Duodenal mucosa (tissue), 2 donors: ENCODE measurements at regions not wholly inside any gene's neighbourhood (a gene's known extent, or its start where the extent isn't known, plus 50 kb on each side); places are given as distances from the start of the nearest gene placed in this dataset.

ENCODE experiments used
- H3K27ac ChIP-seq: one replicate; pipeline ENCODE4 v1.7.0; 2013; ENCODE audit warnings: low read depth, low read length
- H3K27me3 ChIP-seq, 2 donors: one replicate each; pipeline ENCODE4 v1.7.0; 2013; ENCODE audit warnings: low read length in 2 of 2, control low read depth in 1 of 2; ENCODE audit not compliant: insufficient read depth in 2 of 2, control insufficient read depth in 1 of 2
- H3K36me3 ChIP-seq, 2 donors: one replicate each; pipeline ENCODE4 v1.7.0; 2013; ENCODE audit warnings: low read length in 2 of 2, control low read depth in 1 of 2; ENCODE audit not compliant: insufficient read depth in 2 of 2, control insufficient read depth in 1 of 2
- H3K4me1 ChIP-seq, 2 donors: one replicate each; pipeline ENCODE4 v1.7.0; 2013; ENCODE audit warnings: low read length in 2 of 2, control low read depth in 1 of 2; ENCODE audit not compliant: insufficient read depth in 2 of 2, control insufficient read depth in 1 of 2
- H3K4me3 ChIP-seq, 2 donors: one replicate each; pipeline ENCODE4 v1.7.0; 2013; ENCODE audit warnings: low read length in 2 of 2, low read depth in 1 of 2
- H3K9ac ChIP-seq, 2 donors: one replicate each; pipeline ENCODE4 v1.7.0; 2013; ENCODE audit warnings: low read length in 2 of 2, low read depth in 1 of 2
- H3K9me3 ChIP-seq, 2 donors: one replicate each; pipeline ENCODE4 v1.7.0; 2013; ENCODE audit warnings: low read length in 2 of 2, control low read depth in 1 of 2; ENCODE audit not compliant: control insufficient read depth in 1 of 2

DNA sequence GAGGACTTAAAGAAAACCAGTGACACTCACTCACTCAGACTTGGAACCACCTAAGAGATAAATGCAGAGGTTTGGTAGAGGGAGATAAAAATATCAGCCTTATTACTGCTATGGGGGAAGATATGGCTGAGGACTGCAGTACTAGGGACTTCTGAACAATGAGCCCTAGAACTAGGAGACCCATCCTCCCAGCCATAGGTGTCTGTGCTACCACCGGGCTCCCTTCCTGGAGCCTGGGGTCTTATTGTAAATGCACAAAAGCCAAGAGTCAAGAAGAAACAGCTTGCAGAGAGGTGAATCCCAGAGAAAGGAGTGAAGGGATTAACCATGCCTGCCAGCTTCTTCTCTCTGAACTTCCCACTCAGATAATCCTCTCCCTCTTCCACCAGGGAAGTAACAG is 108.3 kb upstream of the AKR1E2 start:
- no peaks in the 10 kb centered on the region for H3K4me1 ChIP-seq
- no peaks in the 10 kb centered on the region for H3K27me3 ChIP-seq
- H3K9me3 ChIP-seq: no peaks in the 10 kb centered on the region
- no peaks in the 10 kb centered on the region for H3K36me3 ChIP-seq
- no peak overlapping the region for H3K4me3 ChIP-seq
- no peak overlapping the region for H3K9ac ChIP-seq
- H3K27ac ChIP-seq: no peak overlapping the region

DNA sequence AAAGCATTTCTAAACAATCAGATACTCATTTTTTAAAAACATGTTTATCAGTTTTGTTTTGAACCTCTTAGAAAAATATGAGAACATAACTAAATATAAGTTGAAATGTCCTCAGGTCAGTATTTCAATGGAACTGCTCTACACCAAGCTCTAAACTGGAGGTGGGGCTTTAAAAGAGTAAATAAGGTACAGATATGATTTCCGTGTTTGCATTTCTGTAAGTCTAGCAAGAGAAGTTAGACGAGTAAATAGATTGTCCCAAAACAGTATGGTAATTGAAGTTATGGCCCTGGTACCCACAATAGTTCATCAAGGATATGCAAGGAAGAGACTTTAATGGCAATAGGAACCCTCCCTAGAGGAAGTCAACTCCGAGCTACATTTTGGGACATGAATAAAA is 115.1 kb upstream of the AKR1E2 start:
- no peaks in the 10 kb centered on the region for H3K9me3 ChIP-seq
- no peak overlapping the region for H3K4me3 ChIP-seq
- H3K27ac ChIP-seq: no peak overlapping the region
- H3K27me3 ChIP-seq: no peaks in the 10 kb centered on the region
- H3K9ac ChIP-seq: no peak overlapping the region
- peaks cover 0 to 10% of the 10 kb centered on the region in 2 donors for H3K4me1 ChIP-seq
- H3K36me3 ChIP-seq: no peaks in the 10 kb centered on the region

DNA sequence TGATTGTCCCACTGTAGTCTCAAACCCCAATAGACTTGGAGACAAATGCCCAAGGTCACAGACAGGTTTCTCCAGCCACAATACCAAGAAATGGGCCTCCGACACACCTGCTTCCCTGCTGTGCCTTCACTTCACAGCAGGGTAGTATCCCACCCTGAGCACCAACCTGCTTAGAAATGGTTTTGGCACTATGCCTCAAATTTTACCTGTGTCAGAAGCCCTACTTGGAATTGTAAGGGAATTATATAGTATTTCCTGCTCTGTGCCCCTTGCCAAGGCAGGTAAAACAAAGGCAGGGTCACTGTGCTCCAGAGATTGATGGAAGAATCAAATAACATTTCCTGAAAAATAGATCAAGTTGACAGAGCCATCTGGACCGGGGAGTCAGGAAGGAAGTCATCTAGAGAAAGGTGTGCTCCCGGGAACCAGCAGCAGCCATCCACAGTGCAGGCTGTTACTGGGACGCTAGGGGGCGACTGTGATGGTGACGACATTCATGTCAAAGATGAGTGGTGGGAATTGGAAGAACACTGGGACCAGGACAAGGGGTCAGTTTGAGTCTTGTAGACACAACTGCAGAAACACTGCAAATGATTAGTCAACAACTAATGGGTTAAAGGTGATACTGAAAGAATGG is 117.8 kb upstream of the AKR1E2 start:
- Histone ChIP-seq H3K9ac (no peak overlapping the region), H3K27ac (no peak overlapping the region), H3K4me1 (peaks cover 0 to 17% of the 10 kb centered on the region in 2 donors), H3K9me3 (no peaks in the 10 kb centered on the region), H3K4me3 (no peak overlapping the region), H3K27me3 (no peaks in the 10 kb centered on the region), H3K36me3 (no peaks in the 10 kb centered on the region)

DNA sequence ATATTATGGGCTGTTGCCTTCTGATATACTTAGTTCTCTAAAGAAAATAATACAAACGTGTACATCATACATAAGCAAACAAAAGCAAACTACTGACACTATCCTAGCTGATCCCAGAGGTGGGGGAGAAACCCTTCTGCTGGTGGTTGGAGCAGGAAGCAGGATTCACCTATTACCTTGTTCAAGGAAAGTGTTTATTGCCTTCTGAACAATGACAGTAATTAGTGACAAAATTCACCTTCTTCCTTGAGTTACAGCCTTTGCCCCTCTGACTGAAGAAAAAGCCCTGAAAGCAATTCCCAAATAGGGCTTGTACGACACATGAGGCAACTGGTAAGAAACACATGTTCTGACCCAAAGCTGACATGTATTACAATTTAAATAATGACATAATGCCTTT is 118.8 kb upstream of the AKR1E2 start:
- Histone ChIP-seq H3K27ac (no peak overlapping the region), H3K9me3 (no peaks in the 10 kb centered on the region), H3K4me1 (peaks cover 0 to 17% of the 10 kb centered on the region in 2 donors), H3K4me3 (no peak overlapping the region), H3K27me3 (no peaks in the 10 kb centered on the region), H3K9ac (no peak overlapping the region), H3K36me3 (no peaks in the 10 kb centered on the region)

DNA sequence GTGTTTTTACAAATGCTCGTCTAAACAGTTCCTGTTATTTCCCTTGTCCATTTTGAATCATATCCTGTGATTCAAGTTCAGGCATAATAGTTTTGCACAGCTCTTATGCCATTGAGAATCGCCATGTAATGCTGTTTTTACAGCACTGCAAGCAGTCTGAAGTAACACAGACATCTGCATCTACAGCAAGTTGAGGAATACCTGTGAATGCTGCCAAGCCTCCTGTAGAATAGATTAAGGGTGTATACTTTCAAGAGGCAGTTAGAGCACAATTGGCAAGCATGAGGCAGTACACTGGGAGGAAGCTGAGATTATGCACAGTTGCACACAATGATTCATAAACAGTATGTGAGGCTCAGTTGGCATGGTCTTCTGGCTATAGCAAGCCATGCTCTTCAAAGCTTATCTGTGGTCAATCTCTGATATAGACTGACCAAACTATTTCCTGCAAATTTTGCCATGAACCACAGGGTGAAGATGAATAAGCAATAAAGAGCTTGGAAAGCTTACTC is 121.9 kb upstream of the AKR1E2 start:
- H3K36me3 ChIP-seq: no peaks in the 10 kb centered on the region
- H3K9ac ChIP-seq: no peak overlapping the region
- H3K27me3 ChIP-seq: no peaks in the 10 kb centered on the region
- H3K27ac ChIP-seq: no peak overlapping the region
- H3K9me3 ChIP-seq: no peaks in the 10 kb centered on the region
- no peak overlapping the region for H3K4me3 ChIP-seq
- peaks cover 0 to 17% of the 10 kb centered on the region in 2 donors for H3K4me1 ChIP-seq

DNA sequence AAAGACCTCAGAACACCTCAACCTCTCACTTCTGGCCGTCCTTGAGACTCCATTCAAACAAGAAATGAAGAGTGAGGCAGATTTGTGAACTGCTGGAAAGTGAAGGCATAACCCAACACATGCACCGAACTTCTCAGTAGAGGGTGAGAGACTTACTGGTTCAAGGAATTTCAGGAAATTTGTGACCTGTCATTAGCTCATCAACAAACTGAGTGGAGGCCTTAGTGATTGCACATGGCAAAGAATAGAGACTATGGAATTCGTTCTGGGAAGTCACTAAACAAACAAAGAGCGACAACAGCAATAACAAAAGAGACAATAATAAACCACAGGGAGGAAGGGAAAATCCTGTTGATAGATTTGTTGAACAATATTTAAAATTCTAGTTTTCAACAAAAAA is 125.0 kb upstream of the AKR1E2 start:
- H3K36me3 ChIP-seq: no peaks in the 10 kb centered on the region
- H3K27ac ChIP-seq: no peak overlapping the region
- no peaks in the 10 kb centered on the region for H3K9me3 ChIP-seq
- no peaks in the 10 kb centered on the region for H3K27me3 ChIP-seq
- no peak overlapping the region for H3K9ac ChIP-seq
- H3K4me1 ChIP-seq: peaks cover 0 to 7% of the 10 kb centered on the region in 2 donors
- H3K4me3 ChIP-seq: no peak overlapping the region

DNA sequence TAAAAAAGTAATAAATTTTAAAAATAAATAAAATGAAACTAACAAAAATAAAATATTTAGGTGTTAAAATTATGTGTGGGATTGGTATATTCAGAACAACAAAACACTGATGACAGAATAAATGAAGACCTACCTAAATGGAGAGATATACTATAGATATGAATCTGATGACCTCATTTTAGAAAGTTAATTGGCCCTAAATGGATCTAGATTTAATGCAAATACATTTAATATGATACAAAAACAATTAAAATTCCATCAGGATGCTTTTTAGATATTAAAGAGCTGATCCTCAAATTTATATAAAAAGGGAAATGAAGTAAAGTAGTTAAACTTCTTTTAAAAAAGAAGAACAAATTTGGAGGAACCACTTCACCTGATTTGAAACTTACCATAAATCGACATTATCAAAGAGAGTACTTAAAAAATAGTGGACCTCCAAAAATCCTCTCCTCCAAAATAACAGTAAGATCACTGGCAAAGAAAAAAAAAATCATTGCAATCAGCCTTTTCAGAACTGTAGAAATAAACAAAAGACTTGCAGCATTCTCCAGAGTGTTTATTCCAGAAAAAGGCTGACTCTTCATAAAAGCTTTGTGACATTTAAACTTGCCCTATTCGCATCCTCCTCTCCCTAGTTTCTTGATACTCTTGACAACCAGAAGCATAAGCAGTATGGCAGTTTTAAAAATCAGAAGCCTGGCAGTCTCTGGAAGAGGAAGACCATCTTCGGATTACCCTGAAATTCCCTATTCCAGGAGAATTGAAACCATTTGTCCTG is 125.9 kb upstream of the AKR1E2 start:
- Histone ChIP-seq H3K4me1 (peaks cover 0 to 7% of the 10 kb centered on the region in 2 donors), H3K27ac (no peak overlapping the region), H3K36me3 (no peaks in the 10 kb centered on the region), H3K9me3 (no peaks in the 10 kb centered on the region), H3K4me3 (no peak overlapping the region), H3K27me3 (no peaks in the 10 kb centered on the region), H3K9ac (no peak overlapping the region)

DNA sequence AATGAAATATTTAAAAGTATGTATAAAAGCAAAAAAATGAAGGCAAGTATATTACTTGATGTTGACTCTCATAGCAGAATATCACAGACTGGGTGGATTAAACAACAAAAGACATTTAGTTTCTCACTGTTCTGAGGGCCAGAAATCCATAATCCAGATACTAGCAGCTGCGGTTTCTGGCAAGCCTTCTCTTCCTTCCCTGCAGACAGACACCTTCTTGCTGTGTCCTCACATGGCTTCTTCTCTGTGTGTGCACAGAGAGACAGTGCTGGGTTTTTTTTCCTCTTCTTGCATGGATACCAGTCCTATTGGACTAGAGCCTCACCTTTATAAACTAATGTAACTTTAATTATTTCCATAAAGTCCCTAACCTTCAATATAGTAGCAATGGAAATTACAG is 127.9 kb upstream of the AKR1E2 start:
- no peak overlapping the region for H3K9ac ChIP-seq
- no peaks in the 10 kb centered on the region for H3K27me3 ChIP-seq
- no peaks in the 10 kb centered on the region for H3K4me1 ChIP-seq
- no peaks in the 10 kb centered on the region for H3K36me3 ChIP-seq
- no peak overlapping the region for H3K27ac ChIP-seq
- H3K4me3 ChIP-seq: no peak overlapping the region
- no peaks in the 10 kb centered on the region for H3K9me3 ChIP-seq

DNA sequence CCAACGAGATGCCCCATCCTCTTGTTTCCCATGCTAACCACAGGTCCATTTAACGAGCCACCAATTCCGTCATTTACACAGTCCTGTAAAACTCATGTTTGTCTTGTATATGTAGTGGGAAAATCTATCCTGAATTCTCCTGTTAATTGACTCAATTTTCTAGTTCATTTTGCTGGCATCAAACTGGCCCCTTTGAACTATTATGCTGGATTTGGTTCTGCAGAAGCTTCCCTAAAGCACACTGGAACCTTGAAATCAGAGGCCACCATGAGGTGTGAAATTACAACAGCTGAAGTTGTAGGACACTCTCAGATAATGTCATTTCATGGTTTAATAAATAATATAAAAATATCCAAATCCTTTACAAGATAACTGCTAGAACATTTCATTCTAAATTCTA is 129.8 kb upstream of the AKR1E2 start:
- H3K9ac ChIP-seq: no peak overlapping the region
- no peak overlapping the region for H3K27ac ChIP-seq
- no peak overlapping the region for H3K4me3 ChIP-seq
- no peaks in the 10 kb centered on the region for H3K36me3 ChIP-seq
- H3K9me3 ChIP-seq: no peaks in the 10 kb centered on the region
- no peaks in the 10 kb centered on the region for H3K27me3 ChIP-seq
- no peaks in the 10 kb centered on the region for H3K4me1 ChIP-seq

DNA sequence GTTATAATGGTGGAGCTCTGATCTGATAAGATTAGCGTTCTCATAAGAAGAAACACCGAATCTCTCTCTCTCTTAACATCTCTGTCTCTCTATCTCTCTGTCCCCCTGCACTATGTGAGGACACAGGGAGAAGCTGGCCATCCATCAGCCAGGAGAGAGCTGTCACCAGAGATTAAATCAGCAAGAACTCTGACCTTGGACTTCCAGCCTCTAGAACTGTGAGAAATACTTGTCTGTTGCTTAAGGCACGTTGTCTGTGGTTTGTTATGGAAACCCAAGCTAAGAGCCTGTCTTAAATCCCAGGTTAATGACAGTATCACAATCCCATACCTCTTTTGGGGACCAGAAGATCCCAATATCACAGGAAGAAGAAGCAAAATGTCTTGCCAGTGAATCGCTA is 132.0 kb upstream of the AKR1E2 start:
- no peak overlapping the region for H3K4me3 ChIP-seq
- H3K36me3 ChIP-seq: no peaks in the 10 kb centered on the region
- no peaks in the 10 kb centered on the region for H3K9me3 ChIP-seq
- no peak overlapping the region for H3K9ac ChIP-seq
- no peaks in the 10 kb centered on the region for H3K27me3 ChIP-seq
- H3K27ac ChIP-seq: no peak overlapping the region
- H3K4me1 ChIP-seq: no peaks in the 10 kb centered on the region
